Heart left ventricle (tissue), 16 donors: ENCODE measurements at regions not wholly inside any gene's neighbourhood (a gene's known extent, or its start where the extent isn't known, plus 50 kb on each side); places are given as distances from the start of the nearest gene placed in this dataset.
"Not testable (repeated sequence)": the region's sequence is repeated elsewhere in the genome, so short reads cannot be mapped to it uniquely, and the experiment has no call there.

Experiments
- ATAC-seq, 4 donors: fragments of 200-7000 bp; cut with Tn5 transposase; one replicate each; pipeline ENCODE4 v1.9.1; 2020 to 2022; ENCODE audit warnings: moderate library complexity in 4 of 4, mild to moderate bottlenecking in 3 of 4, moderate number of reproducible peaks in 1 of 4
- DNase-seq, 5 donors: peaks; one replicate each; pipeline ENCODE4 v3.0.0-alpha.2; 2020
- H3K27ac ChIP-seq, 12 donors: fragments of 200-600 bp; sonication (generic) in 4 of 12; one replicate each; pipeline versions ENCODE4 v1.5.0 to v1.8.0; 2016 to 2022; ENCODE audit warnings: mild to moderate bottlenecking in 2 of 12
- H3K27me3 ChIP-seq, 9 donors: fragments of 200-600 bp; sonication (generic) in 2 of 9; one replicate each; pipeline versions ENCODE4 v1.5.1 to v1.8.0; 2016 to 2022; ENCODE audit warnings: mild to moderate bottlenecking in 3 of 9
- H3K36me3 ChIP-seq, 9 donors: fragments of 200-600 bp; sonication (generic) in 2 of 9; one replicate each; pipeline versions ENCODE4 v1.5.0 to v1.8.0; 2018 to 2022; ENCODE audit warnings: mild to moderate bottlenecking in 2 of 9
- H3K4me1 ChIP-seq, 12 donors: fragments of 200-600 bp; sonication (generic) in 4 of 12; one replicate each; pipeline versions ENCODE4 v1.5.0 to v1.8.0; 2016 to 2022; ENCODE audit warnings: mild to moderate bottlenecking in 3 of 12
- H3K4me3 ChIP-seq, 12 donors: fragments of 200-600 bp; sonication (generic) in 4 of 12; one replicate each; pipeline versions ENCODE4 v1.5.0 to v1.8.0; 2017 to 2022; ENCODE audit warnings: mild to moderate bottlenecking in 9 of 12, moderate library complexity in 4 of 12
- H3K9me3 ChIP-seq, 12 donors: fragments of 200-600 bp; sonication (generic) in 4 of 12; one replicate each; pipeline versions ENCODE4 v1.5.0 to v1.8.0; 2016 to 2022; ENCODE audit warnings: mild to moderate bottlenecking in 1 of 12
- POLR2A ChIP-seq, 2 donors: fragments of 450-650 bp; IDR thresholded peaks; one replicate each; pipeline ENCODE4 v1.6.1; 2017; ENCODE audit warnings: antibody characterized with exemption in 2 of 2, mild to moderate bottlenecking in 2 of 2, moderate library complexity in 2 of 2
- WGBS, 4 donors: extraction: QIAGEN DNeasy Blood & Tissue Kit in 2 of 4; methylation state at CpG; one replicate each; pipeline versions ENCODE4 v1.1.5 to v1.1.7; 2013 to 2018; 5-methylcytosine and 5-hydroxymethylcytosine counted together
- intact Hi-C, 10 donors: fragments of 100-400 bp; cut with DNase I; formaldehyde crosslinking; loops; one replicate each; pipeline versions ENCODE4 v1.11.1 to v1.14.2; 2022
- TF ChIP-seq, protein P1 (sequence below), 12 donors: fragments of 200-600 bp; sonication (generic) in 4 of 12; IDR thresholded peaks; one replicate each; pipeline versions ENCODE4 v1.5.0 to v1.8.0; 2018 to 2022; ENCODE audit warnings: antibody characterized with exemption in 12 of 12, mild to moderate bottlenecking in 5 of 12
- donor health status: ischemic (EF 13 %, LVEDD 7.1; RV severe dilation, severe dysfunction).
- donor health status: healthy with polysubstance abuse.
- donor health status: DM: no; HTN: yes; CAD: no.
- donor health status: DM: no; HTN: no; CAD: no.
- donor health status: ischemic (EF 25% LVEDD 6.9; RV normal size, moderate dysfunction).
- donor health status: ischemic (EF 25% LVEDD 5.7; RV mildly dilated, moderate dysfunction).
- donor health status: healthy.
- donor health status: DM: yes; HTN: yes; CAD: no.
- donor health status: ischemic (EF 35%, LVEDD 5.7; RV mildly dilated, moderate dysfunction).
- donor health status: nonischemic (EF 11% LVEDD 7.7; RV severe dilation, severe dysfunction).
- donor health status: DM: yes; HTN: yes; CAD: no.
- donor health status: PGD.
- donor health status: ischemic (EF 29% LVEDD 5.4; RV normal size, mild dysfunction).
- donor health status: nonischemic (EF 23%, LVEDD 6.1; RV moderate dilation, normal function).

- no peaks in the 10 kb centered on the region for H3K36me3 ChIP-seq
- peaks cover 0 to 17% (median 5%) of the 10 kb centered on the region in 12 donors for H3K4me1 ChIP-seq
- intact Hi-C loops: loop anchor here in 1 of 10 donors (10.0 kb wide), 2 partner anchors 68 to 248 kb away; no protein-coding TSS in a partner anchor
- no peaks in the 10 kb centered on the region for H3K27me3 ChIP-seq
- no peak overlapping the region for H3K4me3 ChIP-seq
- DNase-seq (no peak), ATAC-seq (no peak)
- H3K9me3 ChIP-seq: peaks cover 0 to 18% (median 4%) of the 10 kb centered on the region in 12 donors
- TF ChIP-seq, protein P1, sequence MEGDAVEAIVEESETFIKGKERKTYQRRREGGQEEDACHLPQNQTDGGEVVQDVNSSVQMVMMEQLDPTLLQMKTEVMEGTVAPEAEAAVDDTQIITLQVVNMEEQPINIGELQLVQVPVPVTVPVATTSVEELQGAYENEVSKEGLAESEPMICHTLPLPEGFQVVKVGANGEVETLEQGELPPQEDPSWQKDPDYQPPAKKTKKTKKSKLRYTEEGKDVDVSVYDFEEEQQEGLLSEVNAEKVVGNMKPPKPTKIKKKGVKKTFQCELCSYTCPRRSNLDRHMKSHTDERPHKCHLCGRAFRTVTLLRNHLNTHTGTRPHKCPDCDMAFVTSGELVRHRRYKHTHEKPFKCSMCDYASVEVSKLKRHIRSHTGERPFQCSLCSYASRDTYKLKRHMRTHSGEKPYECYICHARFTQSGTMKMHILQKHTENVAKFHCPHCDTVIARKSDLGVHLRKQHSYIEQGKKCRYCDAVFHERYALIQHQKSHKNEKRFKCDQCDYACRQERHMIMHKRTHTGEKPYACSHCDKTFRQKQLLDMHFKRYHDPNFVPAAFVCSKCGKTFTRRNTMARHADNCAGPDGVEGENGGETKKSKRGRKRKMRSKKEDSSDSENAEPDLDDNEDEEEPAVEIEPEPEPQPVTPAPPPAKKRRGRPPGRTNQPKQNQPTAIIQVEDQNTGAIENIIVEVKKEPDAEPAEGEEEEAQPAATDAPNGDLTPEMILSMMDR (IDR thresholded peaks at IDR 0.05): no peak
- TF ChIP-seq POLR2A (IDR thresholded peaks at IDR 0.05): no peak
- no peak overlapping the region for H3K27ac ChIP-seq
- 88 to 94% (median 90%) methylated on average over 6 of the region's 6 CpGs for WGBS, 4 donors
Observed at GRCh38 chr20:53823121-53823764, 229.6 kb upstream of the ZNF217 start.

GRCh38 chr20:53822534-53822933 lies 228.9 kb upstream of the ZNF217 start:
- TF ChIP-seq, protein P1 (IDR thresholded peaks at IDR 0.05): no peak
- no peak for TF ChIP-seq POLR2A (IDR thresholded peaks at IDR 0.05)
- Histone ChIP-seq H3K27me3 (no peaks in the 10 kb centered on the region), H3K27ac (no peak overlapping the region), H3K9me3 (peaks cover 0 to 20% (median 4%) of the 10 kb centered on the region in 12 donors), H3K4me1 (peaks cover 0 to 11% (median 0%) of the 10 kb centered on the region in 12 donors), H3K36me3 (no peaks in the 10 kb centered on the region), H3K4me3 (no peak overlapping the region)
- WGBS, 4 donors: 93 to 98% (median 97%) methylated on average over 5 of the region's 5 CpGs
- intact Hi-C loops: loop anchor here in 1 of 10 donors (10.0 kb wide), 2 partner anchors 68 to 248 kb away; no protein-coding TSS in a partner anchor
- no peak for DNase-seq
- ATAC-seq: no peak

- WGBS, 4 donors: 88 to 96% (median 94%) methylated on average over 7 of the region's 7 CpGs
- Histone ChIP-seq H3K4me3 (no peak overlapping the region), H3K4me1 (no peaks in the 10 kb centered on the region), H3K36me3 (no peaks in the 10 kb centered on the region), H3K9me3 (peaks cover 0 to 20% (median 4%) of the 10 kb centered on the region in 12 donors), H3K27me3 (no peaks in the 10 kb centered on the region), H3K27ac (no peak overlapping the region)
- TF ChIP-seq, protein P1 (IDR thresholded peaks at IDR 0.05): no peak
- TF ChIP-seq POLR2A (IDR thresholded peaks at IDR 0.05): no peak
- intact Hi-C loops: loop anchor here in 1 of 10 donors (10.0 kb wide), 2 partner anchors 65 to 245 kb away; no protein-coding TSS in a partner anchor
- DNase-seq (no peak), ATAC-seq (no peak)
Observed at GRCh38 chr20:53819973-53820451, 226.4 kb upstream of the ZNF217 start.

DNA sequence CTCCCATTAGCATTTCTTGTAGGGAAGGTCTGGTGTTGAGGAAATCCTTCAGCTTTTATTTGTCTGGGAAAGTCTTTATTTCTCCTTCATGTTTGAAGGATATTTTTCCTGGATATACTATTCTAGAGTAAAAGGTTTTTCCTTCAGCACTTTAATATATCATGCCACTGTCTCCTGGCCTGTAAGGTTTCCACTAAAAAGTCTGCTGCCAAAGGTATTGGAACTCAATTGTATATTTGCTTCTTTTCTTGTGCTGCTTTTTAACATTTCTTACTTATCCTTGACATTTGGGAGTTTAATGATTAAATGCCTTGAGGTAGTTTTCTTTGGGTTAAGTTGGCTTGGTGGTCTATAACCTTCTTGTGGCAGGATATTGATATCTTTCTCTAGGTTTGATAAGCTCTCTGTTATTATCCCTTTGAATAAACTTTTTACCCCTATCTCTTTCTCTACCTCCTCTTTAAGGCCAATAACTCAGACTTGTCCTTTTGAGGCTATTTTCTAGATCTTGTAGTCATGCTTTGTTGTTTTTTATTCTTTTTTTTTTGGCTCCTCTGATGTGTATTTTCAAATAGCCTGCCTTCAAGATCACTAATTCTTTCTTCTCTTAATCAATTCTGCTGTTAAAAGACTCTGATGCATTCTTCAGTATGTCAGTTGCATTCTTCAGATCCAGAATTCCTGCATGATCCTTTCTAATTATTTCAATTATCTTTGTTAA lies 225.0 kb upstream of the ZNF217 start:
- no peak for DNase-seq
- intact Hi-C loops: no loop called here

GRCh38 chr20:53817513-53817912 lies 223.9 kb upstream of the ZNF217 start:
- H3K27ac ChIP-seq, H3K36me3 ChIP-seq, H3K4me1 ChIP-seq, DNase-seq, H3K4me3 ChIP-seq, ATAC-seq, H3K27me3 ChIP-seq, intact Hi-C loops: not testable (repeated sequence)
- WGBS, 4 donors: 98 to 99% (median 98%) methylated on average over 7 of the region's 7 CpGs
- peaks cover 0 to 20% (median 4%) of the 10 kb centered on the region in 12 donors for H3K9me3 ChIP-seq

More for the DNA sequence above, 225.0 kb upstream of the ZNF217 start:
- Histone ChIP-seq H3K27me3 (no peaks in the 10 kb centered on the region), H3K27ac (no peak overlapping the region), H3K36me3 (no peaks in the 10 kb centered on the region), H3K4me1 (no peaks in the 10 kb centered on the region), H3K9me3 (peaks cover 0 to 20% (median 4%) of the 10 kb centered on the region in 12 donors), H3K4me3 (no peak overlapping the region)
- TF ChIP-seq POLR2A (IDR thresholded peaks at IDR 0.05): no peak
- TF ChIP-seq, protein P1 (IDR thresholded peaks at IDR 0.05): no peak
- ATAC-seq: no peak
